ENCODE measurements at regions not wholly inside any gene's neighbourhood (a gene's known extent, or its start where the extent isn't known, plus 50 kb on each side); places are given as distances from the start of the nearest gene placed in this dataset.

GRCh38 chr3:124441766-124442165 lies 288.5 kb upstream of the UMPS start:
- DNase-seq (ENCODE audit: low read depth in 2 of 2), result no peak

- DNase-seq (ENCODE audit: low read depth in 2 of 2), result no peak
These were observed 287.8 kb upstream of the UMPS start for GRCh38 chr3:124442463-124442862.

- no peak for DNase-seq (ENCODE audit: low read depth in 2 of 2)
These were observed 286.8 kb upstream of the UMPS start for GRCh38 chr3:124443446-124443845.

DNA sequence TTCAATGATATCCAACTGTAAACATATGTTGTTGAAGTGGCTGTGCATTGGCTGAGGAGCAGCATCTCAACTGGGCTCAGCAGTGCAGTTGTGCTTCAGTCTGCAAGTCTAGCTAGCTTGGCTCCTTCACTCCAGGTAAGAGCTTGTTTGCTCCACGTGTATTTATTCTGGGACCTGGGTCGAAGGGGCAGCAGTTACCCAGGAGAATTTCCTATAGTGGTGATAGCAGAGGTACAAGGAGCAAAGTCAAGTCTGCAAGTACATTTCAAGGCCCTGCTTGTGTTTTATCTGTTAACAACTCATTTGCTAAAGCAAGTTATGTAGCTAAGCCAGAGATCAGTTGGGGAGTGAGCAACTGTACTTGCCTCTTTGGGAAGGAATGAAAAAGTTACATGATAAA lies 286.2 kb upstream of the UMPS start:
- no peak for DNase-seq (ENCODE audit: low read depth in 2 of 2)

DNA sequence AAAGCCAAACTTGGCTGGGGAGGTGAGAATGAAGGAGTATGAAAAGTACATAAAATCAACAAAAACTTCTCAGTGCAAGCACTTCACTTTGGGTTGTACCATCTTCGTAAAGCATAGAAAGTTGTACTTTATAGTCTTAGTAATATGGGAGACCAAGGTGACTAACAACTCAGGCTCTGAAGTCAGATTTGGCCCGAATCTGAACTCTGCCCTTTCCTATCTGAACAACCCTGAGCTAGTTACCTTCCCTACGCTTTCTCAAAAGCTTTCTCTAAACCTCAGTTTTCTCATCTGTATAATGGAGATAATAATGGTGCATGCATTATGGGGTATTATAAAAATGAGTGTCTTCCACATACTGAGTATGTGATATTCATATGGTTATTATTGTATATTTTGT lies 285.4 kb upstream of the UMPS start:
- DNase-seq (ENCODE audit: low read depth in 2 of 2), result no peak

- no peak for DNase-seq (ENCODE audit: low read depth in 2 of 2)
These were observed 282.4 kb upstream of the UMPS start for GRCh38 chr3:124447845-124448244.

GRCh38 chr3:124448954-124449353 lies 281.3 kb upstream of the UMPS start:
- no peak for DNase-seq (ENCODE audit: low read depth in 2 of 2)

GRCh38 chr3:124450366-124450765 lies 279.9 kb upstream of the UMPS start:
- no peak for DNase-seq (ENCODE audit: low read depth in 2 of 2)

- DNase-seq (ENCODE audit: low read depth in 2 of 2), result no peak
These were observed 278.5 kb upstream of the UMPS start for GRCh38 chr3:124451630-124452317.

- DNase-seq (ENCODE audit: low read depth in 2 of 2), result no peak
These were observed 277.1 kb upstream of the UMPS start for GRCh38 chr3:124453189-124453588.

DNA sequence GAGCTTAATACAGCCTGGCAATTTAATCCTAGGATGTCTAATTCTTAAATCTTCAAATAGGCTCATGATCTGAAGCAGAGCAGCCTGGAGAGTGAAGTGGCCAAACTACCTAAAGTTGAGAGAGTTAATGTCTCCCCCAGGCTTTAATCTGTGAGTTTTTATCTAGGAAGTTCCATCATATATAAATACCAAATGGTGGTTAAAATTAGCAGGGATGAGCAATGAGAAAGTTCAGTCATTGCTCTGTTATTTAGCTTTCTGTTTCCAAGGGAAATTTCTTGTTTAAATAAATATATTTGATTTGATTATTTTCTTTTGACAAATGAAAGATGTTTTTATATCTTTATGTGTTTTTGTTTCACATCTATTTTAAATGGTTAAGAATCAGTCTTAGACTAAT lies 274.4 kb upstream of the UMPS start:
- DNase-seq (ENCODE audit: low read depth in 2 of 2), result no peak

GRCh38 chr3:124456506-124456905 lies 273.7 kb upstream of the UMPS start:
- no peak for DNase-seq (ENCODE audit: low read depth in 2 of 2)

- DNase-seq (ENCODE audit: low read depth in 2 of 2), result no peak
These were observed 270.6 kb upstream of the UMPS start for GRCh38 chr3:124459678-124460077.

DNA sequence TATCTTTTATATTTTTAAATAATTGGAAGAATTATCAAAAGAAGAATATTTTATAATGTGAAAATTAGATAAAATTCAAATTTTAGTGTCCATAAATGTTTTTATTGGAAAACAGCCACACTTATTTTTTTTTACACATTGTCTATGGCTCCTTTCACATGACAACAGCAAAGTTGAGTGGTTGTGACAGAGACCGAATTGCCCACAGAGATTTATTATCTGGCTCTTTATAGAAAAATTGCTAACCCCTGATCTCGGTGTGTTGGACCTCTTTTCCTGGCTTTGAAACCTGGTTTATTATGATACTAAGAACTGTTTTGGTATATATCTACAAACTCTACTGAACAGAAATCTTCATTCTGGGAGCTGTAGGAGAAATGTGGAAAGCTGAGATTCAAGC lies 269.1 kb upstream of the UMPS start:
- DNase-seq (ENCODE audit: low read depth in 2 of 2), result no peak

GRCh38 chr3:124461838-124462632 lies 268.2 kb upstream of the UMPS start:
- no peak for DNase-seq (ENCODE audit: low read depth in 2 of 2)

- DNase-seq (ENCODE audit: low read depth in 2 of 2), result no peak
These were observed 267.0 kb upstream of the UMPS start for GRCh38 chr3:124463234-124463633.

DNA sequence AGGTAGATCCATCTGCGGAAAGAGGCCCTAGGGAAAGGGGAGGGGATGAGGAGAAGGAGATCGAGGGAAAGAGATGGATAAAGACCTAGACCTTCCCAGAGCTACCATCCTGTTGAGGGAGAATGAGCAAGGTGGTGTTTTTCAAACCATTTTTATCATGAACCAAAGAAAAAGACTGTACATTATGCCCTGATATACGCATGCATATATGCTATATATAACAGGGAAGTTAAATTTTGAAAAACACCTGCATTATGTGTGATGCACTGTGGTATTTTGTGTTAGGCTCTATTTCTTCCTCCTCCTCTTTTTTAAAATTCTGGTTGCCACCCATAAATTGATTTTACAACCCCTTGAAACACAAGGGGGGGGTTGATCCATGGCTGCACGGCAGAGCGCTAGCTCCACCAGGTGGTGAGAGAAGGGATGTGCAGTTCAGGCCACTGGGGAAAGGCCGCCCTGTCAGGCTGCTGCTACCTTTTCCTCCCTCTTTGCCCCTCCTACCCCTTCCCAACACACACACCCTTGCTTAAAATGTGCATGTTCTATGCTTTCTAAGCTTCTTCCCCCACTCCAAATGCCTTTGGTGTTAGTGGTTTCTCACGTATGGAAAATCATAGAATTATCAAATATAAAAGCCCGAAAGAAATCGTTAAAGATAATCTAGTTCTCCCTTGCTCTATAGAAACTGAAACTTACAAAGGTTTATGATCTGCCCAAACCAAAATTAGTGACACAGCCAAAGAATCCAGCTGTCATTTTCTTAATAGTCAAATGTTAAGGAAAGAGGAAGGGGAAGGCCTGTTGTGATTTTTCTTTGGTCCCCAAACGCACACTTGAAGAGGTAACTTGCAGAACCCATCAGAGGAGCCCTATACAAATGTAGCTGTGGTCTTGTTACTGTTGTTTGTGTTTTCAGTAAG lies 262.0 kb upstream of the UMPS start:
- DNase-seq (ENCODE audit: low read depth in 2 of 2), result peak in 1 of 2 donors; percentile 3

- no peak for DNase-seq (ENCODE audit: low read depth in 2 of 2)
These were observed 260.7 kb upstream of the UMPS start for GRCh38 chr3:124469555-124469954.

DNA sequence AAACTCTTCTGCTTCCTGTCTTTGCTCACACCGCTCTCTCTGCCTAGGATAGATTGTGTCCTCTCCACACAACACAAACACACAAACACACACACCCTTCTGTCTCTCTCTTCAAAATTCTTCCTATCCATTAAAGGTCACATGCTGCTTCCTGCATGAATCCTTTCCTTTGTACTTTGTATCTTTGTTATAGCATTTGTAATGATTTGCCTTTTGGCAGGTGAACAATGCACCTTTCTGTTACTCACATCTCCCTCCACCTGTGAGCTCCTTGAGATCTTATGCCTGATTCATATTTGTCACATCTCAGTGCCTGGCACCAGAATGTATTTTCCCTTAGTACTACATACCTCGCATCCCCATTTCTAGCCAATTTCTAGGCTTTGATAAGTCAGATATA lies 251.4 kb upstream of the UMPS start:
- no peak for DNase-seq (ENCODE audit: low read depth in 2 of 2)

GRCh38 chr3:124483915-124484470 lies 246.3 kb upstream of the UMPS start:
- no peak for DNase-seq (ENCODE audit: low read depth in 2 of 2)

DNA sequence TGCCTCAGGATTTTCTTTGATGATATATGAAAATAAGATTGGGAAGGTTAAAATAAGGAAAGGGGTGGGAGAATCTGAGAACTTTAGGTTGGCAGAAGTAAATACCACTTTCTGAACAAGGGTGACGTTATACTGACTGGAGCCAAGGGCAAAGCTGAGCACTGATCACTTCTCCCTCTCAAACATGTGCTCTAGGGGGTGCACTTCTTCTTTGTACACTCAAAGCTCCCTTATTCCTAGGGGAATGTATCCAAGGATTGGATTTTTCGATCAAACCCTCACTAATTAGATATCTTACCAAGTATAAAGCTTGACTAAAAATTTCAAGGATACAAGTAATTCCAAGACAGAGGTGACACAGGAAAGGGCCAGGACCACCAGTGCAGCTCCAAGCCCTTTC lies 243.9 kb upstream of the UMPS start:
- DNase-seq (ENCODE audit: low read depth in 2 of 2), result no peak

DNA sequence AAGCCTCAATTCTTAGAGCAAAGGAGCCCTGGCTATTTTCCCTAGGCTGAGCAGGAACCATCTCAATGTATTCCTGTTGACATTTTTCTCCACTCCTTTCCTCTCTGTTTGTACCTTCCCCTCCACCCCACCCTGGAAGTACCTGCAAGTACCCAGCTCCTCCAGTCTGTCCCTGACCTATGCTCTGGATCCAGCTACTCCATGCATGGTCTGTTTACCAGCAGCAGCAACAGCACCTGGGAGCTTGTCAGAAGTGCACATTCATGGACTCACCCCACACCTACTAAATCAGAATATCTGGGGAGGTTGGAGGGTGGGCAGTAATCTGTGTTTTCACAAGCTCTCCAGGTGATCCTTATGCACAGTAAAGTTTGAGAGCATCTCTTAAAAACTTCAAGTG lies 240.7 kb upstream of the UMPS start:
- no peak for DNase-seq (ENCODE audit: low read depth in 2 of 2)

Data from stimulated activated CD8-positive, alpha-beta memory T cell treated with anti-CD3 and anti-CD28 coated beads, Interleukin-2, amount 100 ng/mL, for 48 hours (primary cell).